ENCODE measurements at regions not wholly inside any gene's neighbourhood (a gene's known extent, or its start where the extent isn't known, plus 50 kb on each side); places are given as distances from the start of the nearest gene placed in this dataset.
"Not testable (repeated sequence)": the region's sequence is repeated elsewhere in the genome, so short reads cannot be mapped to it uniquely, and the experiment has no call there.

DNA sequence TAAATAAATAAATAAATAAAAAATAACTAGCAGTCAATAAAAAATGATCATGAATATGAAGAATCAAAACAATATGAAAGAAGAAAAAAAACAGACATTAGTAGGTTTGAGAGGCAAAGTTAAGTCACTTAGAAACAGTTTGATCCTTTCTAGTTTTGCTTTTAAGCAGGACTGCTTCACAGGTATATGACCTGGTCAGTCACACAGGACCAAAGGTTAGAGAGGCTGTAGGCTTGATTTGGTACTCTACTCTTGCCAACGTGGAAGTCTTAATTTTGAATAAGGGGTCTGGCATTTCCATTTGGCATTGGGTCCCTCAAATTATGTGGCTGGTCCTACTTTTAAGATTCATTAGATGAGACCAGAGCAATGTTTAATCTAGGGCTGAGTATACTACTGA lies 441.7 kb upstream of the NECTIN3 start:
- DNase-seq (ENCODE audit: low read depth in 4 of 4, low spot score in 2 of 4), result no peak

DNA sequence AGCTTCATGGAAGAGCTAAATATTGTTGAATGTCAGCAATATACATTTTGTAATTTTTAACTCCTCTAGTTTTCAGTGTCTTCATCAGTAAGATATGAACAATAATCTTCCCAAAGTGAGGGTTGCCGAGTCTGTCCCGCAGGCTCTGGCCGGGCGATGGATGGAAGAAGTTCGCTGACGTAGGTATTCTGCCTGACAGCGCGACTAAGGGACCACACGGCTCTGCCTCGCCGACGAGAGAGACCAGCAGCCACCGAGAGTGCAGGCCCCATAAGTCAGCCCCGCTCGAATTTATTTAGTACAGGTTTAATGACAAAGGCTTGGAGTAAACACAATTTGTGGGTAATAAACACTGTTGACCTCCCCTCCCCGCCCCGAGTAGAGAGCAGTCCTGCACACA lies 427.4 kb upstream of the NECTIN3 start:
- DNase-seq (ENCODE audit: low read depth in 4 of 4, low spot score in 2 of 4), result no peak

DNA sequence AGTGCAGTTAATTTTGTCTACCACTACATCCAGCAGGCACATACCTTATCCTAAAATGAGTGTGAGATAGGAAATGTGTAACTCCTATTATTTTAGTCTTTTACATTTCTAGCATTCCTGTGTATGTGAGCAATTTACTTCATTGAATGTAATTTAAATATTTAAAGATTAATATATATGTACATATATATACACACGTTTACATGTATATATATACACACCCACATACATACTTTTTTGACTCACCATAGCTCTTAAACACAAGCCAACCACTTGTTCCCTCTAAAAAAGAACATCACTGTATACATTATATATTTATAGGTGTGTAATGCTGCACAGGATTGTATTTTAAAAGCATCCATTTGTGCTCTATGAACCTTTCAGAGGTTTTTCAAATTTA lies 425.6 kb upstream of the NECTIN3 start:
- no peak for DNase-seq (ENCODE audit: low read depth in 4 of 4, low spot score in 2 of 4)

DNA sequence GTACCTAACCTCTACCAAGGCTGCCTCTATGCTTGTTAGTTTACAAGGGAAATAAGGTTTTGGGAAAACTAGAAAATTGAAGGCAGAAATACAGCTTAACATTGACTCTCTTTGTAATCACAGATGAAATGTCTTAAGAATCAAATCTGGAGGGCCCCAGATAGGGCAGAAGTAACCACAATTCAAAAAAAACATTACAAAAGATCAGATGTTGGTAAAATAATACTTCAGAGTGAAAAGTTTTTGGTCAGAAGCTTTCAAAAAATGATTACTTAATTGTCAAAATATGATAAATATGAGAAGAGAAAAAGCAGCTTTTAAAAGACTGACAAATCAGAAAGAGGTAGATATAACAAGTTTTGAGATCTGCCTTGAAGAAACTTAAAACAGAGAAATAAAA lies 425.1 kb upstream of the NECTIN3 start:
- no peak for DNase-seq (ENCODE audit: low read depth in 4 of 4, low spot score in 2 of 4)

DNA sequence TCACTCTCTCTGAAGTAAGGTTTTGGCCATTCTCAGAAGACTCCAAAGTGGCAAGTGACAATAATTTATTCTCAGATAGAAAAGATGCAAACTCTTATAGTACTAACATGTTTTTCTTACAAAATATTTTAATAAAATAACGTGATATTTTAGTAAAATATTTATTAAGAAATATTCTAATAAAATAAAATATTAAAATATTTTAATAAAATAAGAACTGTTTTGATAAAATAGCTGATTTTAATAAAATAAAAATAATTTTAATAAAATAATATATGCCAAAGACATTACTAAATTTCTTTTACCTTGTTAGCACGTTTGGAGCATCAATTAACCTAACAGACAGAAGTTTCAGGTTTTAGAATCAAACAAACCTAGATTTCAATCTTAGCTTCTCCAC lies 424.0 kb upstream of the NECTIN3 start:
- no peak for DNase-seq (ENCODE audit: low read depth in 4 of 4, low spot score in 2 of 4)

DNA sequence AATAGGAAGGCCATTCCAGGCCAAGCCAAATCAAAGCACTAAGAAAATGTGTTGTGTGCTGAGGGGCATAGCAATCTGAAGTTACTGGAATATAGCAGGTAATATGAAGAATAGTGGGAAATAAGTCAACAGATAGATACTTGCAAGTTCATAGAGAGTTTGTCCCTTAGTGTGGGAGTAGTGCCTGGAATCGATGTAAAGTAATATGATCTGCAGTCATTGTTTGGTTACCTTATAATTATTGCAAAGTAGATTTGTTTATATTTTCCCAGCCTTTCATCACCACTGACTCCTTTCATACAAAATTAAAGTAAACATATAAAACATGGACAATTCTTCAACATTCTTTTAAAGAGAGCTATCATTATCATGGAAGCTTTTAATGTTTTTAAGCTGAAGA lies 420.9 kb upstream of the NECTIN3 start:
- no peak for DNase-seq (ENCODE audit: low read depth in 4 of 4, low spot score in 2 of 4)

DNA sequence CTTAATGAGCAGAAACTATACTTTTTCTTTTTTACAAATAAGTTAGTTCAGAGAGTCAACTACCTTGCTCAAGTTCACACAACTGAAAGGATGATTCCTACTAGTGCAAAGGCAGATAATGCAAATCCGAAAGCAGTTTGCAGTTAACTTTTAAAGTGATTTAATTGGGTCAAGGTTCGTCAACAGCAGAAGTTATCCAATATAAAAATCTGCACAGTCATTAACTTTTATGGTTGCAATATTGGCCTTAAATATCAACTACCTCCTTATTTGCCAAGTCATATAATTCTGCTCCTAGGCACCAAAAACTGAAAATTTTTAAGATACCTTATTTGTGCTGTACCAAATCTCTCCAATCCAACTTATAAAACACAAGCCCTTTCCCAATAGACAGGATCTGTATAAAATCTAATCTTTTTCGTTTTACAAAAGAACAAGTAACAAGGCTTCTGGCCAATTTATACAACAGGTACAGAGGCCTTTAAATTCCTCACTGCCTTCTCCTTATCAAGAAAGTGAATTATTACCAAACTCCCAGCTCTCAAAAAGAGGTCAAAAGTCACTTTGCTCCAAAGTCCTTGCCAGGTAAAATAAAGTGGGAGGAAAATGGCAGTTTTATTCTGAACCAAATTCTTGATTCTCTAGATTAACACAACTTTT lies 416.6 kb upstream of the NECTIN3 start:
- no peak for DNase-seq (ENCODE audit: low read depth in 4 of 4, low spot score in 2 of 4)

DNA sequence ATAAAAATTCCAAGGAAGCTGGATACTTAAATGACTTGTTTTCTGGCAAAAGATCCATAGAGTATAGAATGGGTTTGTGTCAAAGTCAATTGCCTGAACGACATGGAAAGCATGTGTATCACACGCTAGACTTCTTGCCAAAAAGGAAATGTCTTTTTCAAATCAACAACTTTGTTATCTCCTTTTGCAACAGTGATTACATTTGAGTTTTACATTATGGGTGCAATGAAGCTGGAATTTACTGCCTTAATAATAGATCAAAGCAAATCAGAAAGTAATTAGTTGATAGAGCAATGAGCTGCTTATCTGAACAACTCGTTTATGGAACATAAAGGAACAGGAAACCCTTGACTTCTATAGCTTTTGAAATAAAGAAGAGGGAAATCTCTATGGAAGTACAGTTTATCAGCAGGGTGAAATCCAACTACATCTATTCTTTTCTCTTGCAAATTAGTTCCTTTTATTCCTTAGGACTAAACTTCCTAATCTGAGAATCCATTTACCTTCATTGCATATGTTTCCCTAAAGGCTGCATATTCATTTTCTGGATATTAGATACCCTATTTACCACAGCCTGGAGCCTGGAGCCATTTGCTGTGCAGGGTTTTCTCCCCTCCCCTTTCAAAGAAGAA lies 415.1 kb upstream of the NECTIN3 start:
- DNase-seq (ENCODE audit: low read depth in 4 of 4, low spot score in 2 of 4), result no peak

DNA sequence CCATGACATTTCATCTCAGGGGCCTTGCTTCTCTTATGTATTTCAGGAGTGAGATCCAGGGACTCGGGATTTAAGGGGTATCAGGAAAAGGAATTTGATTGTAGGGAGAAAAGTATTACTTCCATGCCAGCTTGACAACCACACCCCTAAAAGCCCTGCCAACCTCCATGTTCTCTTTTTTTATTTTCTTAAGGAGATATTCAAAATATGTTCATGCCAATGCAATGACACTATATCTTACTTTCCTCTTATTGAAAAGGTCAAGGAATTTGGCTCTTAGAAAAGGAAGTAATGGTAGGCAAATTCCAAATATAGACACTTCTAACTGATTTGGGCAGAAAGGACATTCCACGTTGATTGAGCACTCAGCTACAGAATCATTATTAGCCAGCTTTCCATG lies 407.5 kb upstream of the NECTIN3 start:
- no peak for DNase-seq (ENCODE audit: low read depth in 4 of 4, low spot score in 2 of 4)

DNA sequence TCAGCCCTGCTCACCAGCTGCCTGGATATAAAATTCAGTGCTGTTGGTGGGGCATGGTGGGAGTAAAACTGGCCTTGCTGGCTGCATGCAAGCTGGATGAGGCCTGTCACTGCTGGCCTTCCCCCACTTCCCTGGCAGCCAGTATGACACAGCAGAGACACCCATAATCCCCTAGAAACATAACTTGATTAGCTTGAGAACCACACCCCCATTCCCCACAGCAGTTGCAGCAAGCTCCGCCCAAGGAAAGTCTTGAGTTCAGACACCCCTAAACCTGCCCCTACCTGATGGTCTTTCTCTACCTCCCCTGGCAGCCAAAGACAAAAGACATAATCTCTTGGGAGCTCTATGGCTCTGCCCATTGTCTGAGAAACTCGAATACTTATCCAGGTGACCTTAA lies 405.1 kb upstream of the NECTIN3 start:
- no peak for DNase-seq (ENCODE audit: low read depth in 4 of 4, low spot score in 2 of 4)

DNA sequence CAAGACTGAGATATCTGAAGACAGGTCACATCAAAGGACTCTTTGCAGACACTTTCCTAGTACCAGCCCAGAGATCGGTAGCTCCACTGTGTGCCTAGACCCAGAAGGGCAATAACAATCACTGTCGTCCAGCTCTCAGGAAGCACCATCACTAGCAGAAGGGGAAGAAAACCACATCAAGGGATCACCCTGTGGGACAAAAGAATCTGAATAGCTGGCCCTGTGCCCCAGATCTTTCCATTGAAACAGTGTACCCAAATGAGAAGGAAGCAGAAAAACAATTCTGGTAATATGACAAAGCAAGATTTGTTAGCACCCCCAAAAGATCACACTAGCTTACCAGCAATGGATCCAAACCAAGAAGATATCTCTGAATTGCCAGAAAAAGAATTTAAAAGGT lies 404.4 kb upstream of the NECTIN3 start:
- DNase-seq (ENCODE audit: low read depth in 4 of 4, low spot score in 2 of 4), result no peak

DNA sequence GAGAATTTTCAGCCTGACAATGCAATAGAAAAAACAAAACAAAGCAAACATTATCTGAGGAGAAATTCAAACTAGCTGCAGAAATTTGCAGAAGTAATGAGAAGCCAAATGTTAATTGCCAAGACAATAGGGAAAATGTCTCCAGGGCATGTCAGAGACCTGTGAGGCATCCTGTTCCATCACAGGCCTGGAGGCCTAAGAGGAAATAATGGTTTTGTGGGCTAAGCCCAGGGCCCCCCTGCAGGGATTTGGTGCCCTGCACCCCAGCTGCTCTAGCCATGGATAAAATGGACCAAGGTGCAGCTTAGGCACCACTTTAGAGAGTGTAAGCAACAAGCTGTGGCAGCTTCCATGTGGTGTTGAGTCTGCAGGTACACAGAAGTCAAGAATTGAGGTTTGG lies 401.2 kb upstream of the NECTIN3 start:
- DNase-seq (ENCODE audit: low read depth in 4 of 4, low spot score in 2 of 4), result no peak

DNA sequence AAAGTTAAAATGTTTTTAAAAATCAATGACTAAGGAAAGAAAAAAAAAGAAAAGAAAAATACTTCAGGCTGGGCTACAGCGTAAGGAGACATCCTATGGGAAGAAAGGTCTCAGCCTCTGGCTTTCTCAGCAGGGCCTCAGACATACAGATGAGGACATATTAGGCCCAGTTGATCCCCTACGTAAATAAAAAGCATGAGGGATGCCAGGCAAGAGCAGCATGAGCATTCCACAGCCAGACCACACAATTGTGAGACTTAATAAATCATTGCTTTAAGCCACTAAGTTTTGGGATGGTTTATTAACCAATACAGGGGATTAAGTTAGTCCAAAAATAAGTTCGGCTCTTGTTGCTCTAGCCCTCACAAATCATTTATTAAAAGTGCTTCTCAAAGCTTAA lies 394.1 kb upstream of the NECTIN3 start:
- no peak for DNase-seq (ENCODE audit: low read depth in 4 of 4, low spot score in 2 of 4)

DNA sequence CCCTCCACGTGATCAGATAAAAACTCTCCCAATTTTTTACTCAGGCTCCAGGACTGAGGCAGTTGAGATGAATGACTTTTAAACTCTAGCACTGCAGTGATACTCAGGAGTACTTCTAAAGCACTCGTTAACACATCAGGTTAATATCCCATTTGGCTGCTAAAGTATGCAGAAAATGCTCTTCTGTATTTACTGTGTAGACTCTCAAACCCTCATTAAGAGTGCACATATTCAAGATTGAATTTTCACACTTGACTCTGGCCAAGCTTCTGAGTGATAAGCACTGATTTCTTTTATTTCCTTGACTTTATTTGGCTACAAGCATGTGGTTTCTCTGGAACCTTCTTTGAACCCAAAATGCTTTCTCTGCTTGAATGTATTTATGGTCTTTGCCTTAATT lies 392.3 kb upstream of the NECTIN3 start:
- no peak for DNase-seq (ENCODE audit: low read depth in 4 of 4, low spot score in 2 of 4)

DNA sequence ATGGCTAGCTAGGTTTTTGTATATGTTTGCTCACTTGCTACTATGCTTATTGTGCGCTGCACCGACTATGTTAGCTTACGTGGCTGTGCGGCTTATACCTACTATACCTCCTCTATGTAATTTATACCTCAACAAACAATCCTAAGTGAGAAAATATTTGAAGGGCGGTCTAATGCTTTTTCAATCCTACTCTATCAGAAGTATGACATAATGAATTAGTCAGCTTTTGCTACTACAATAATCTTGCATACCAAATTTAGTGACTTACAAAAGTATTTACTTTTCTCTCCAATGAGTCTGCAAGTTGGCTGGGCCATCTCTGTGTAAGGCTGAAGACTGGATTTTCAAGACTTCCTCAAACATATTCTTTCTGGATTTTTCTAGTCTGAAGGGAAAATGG lies 391.2 kb upstream of the NECTIN3 start:
- DNase-seq (ENCODE audit: low read depth in 4 of 4, low spot score in 2 of 4), result no peak

DNA sequence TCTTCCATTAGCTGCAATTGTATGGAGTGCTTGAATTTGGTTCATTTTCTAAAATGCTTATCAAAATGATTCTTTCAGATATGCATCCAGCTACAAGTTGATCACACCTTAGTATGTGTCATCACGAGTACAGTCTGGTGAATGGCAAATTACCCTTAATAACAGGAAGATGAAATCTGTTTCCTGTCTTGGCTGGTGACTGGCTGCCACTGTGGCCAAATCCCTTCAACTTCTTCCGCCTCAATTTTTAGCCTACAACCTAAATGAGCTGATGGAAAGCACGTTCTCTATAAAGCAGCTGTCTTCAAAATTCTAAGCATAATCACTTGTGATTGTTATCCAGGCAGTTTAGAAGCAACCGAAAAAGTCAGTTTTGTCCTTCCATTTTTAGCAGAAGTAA lies 387.1 kb upstream of the NECTIN3 start:
- DNase-seq (ENCODE audit: low read depth in 4 of 4, low spot score in 2 of 4), result no peak

DNA sequence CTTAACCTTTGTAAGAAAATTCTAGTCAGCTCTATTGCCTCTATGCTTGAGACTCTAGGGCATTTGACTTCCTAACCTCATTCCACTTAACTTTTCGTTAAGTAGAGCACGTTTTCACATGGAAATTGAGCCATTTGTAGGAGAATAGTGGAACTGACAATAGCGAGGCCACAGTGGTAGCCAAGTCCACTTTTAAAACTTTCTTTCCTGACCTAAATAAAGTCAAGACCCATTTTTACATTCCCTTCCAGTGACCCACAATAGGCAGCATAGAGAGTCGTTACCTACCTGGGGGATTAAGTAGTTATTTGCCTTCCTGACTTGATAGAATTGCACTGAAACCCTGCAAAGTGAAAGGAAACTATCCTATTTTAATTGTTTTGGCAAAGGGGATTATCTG lies 386.0 kb upstream of the NECTIN3 start:
- no peak for DNase-seq (ENCODE audit: low read depth in 4 of 4, low spot score in 2 of 4)

DNA sequence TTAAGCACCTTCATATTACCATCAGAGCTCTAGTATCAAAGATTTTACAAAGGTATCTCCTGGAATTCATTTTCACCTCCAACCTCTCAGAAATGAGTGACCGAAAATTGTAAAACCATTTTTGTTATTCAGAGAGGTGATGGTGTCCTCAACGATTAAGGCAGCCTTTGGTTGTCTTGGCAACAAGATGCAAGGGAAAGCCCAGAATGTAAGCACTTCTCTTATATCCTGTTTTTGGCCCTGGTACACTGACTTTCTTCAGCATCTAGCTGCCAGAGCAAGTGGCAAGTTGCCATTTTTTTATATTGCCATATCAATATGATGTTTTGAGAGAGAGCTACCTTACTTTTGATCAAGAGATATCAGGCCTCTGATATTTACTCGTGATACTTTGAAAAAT lies 384.9 kb upstream of the NECTIN3 start:
- DNase-seq (ENCODE audit: low read depth in 4 of 4, low spot score in 2 of 4), result no peak

DNA sequence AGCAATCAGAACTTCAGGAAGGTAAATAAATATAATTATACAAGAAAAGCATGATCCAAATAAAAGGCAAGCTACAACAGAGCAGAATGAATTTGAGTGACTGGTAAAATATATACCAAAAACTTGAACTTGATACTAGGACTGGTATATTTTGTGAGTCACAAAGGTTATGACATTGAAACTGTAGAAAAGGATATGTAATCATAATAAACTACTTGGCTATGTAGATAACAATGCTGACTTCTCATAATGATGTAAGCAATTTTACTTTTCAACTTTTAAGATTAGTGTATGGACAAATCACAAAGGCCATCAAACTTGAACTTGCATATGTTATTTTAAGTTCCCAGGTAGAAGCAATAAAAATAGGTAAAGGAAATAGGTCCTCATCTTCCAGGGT lies 384.5 kb upstream of the NECTIN3 start:
- DNase-seq (ENCODE audit: low read depth in 4 of 4, low spot score in 2 of 4), result no peak

DNA sequence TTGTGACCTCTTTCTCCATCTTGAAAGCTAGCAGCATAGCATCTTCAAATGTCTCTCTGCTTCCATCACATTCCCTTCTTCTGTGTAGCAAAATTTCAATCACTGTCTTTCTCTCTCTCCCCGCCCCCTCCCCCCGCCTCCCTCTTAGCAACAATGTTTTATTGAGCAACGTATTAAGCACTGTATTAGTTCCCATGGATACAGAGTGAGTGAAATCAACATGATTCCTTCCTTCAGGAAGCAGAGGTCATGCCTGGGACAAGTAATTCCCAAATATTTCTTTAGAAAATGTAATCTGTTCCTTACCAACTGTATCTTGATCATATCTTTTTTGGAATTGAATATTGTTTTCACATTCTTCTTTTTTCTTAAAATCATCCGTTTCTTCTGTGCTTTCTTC lies 373.7 kb upstream of the NECTIN3 start:
- no peak for DNase-seq (ENCODE audit: low read depth in 4 of 4, low spot score in 2 of 4)

DNA sequence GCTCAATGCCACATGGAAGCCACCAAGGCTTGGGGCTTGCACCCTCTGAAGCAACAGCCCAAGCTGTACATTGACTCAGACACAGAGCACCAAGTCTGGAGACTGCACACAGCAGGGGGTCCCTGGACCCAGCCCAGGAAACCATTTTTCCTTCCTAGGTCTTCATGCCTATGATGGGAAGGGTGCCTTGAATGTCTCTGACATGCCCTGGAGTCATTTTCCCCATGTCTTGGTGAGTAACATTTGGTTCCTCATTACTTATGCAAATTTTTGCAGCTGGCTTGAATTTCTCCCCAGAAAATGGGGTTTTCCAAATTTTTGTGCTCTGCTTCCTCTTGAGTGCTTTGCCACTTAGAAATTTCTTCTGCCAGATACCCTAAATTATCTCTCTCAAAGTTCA lies 367.3 kb upstream of the NECTIN3 start:
- not testable (repeated sequence) for DNase-seq (ENCODE audit: low read depth in 4 of 4, low spot score in 2 of 4)

DNA sequence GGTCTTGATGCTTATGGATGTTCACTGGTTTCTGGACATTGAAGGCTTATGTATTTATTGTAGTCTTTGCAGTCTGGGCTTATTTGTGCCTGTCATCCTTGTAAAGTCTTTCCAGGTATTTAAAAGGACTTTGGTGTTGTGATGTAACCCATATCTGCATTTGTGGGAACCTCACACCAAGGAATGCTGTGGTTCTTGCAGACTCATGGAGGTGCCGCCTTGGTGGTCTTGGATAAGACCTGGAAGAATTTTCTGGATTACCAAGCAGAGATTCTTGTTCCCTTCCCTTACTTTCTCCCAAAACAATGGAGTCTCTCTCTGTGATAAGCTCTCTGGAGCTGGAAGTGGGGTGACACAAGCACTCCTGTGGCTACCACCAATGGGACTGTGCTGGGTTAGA lies 363.5 kb upstream of the NECTIN3 start:
- no peak for DNase-seq (ENCODE audit: low read depth in 4 of 4, low spot score in 2 of 4)

DNA sequence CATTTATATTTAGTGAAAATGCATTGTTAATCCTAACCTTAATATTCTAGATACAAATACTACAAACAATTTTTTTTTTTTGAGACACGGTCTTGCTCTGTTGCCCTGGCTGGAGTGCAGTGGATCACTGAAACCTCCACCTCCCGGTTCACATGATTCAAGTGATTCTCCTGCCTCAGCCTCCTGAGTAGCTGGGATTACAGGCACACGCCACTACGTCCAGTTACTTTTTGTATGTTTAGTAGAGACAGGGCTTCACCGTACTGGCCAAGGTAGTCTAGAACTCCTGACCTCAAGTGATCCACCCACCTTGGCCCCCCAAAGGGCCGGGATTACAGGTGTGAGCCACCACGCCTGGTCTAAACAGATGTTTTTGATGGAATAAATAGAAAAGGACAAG lies 361.5 kb upstream of the NECTIN3 start:
- no peak for DNase-seq (ENCODE audit: low read depth in 4 of 4, low spot score in 2 of 4)

Data from left renal cortex interstitium (tissue), 4 donors.